GM23338 (cell line): ENCODE measurements at regions not wholly inside any gene's neighbourhood (a gene's known extent, or its start where the extent isn't known, plus 50 kb on each side); places are given as distances from the start of the nearest gene placed in this dataset.

Source experiments
- ATAC-seq: fragments of 200-7000 bp; cut with Tn5 transposase; 3 replicates; pipeline ENCODE4 v1.9.1; 2020
- DNase-seq: peaks from one replicate; pipeline ENCODE4 v3.0.0-alpha.2; 2015; ENCODE audit warnings: low spot score
- H2AFZ ChIP-seq: fragments of 200-600 bp; sonication (generic); 2 replicates; pipeline ENCODE4 v1.8.0; 2016; ENCODE audit warnings: antibody characterized with exemption, mild to moderate bottlenecking, moderate library complexity
- H3F3A ChIP-seq: fragments of 200-600 bp; sonication (generic); replicated peaks from 2 replicates; pipeline ENCODE4 v1.8.0; 2017; ENCODE audit warnings: antibody characterized with exemption, mixed run types, low read depth
- H3K27ac ChIP-seq: fragments of 200-600 bp; sonication (generic); 2 replicates; pipeline ENCODE4 v1.6.1; 2016; ENCODE audit warnings: low read depth
- H3K27me3 ChIP-seq: fragments of 200-600 bp; sonication (generic); 2 replicates; pipeline ENCODE4 v1.8.0; 2016; ENCODE audit warnings: mild to moderate bottlenecking, mixed run types, moderate library complexity; ENCODE audit not compliant: insufficient read depth
- H3K36me3 ChIP-seq: fragments of 200-600 bp; sonication (generic); 2 replicates; pipeline ENCODE4 v1.8.0; 2016; ENCODE audit warnings: mild to moderate bottlenecking; ENCODE audit not compliant: insufficient read depth
- H3K4me1 ChIP-seq: fragments of 200-600 bp; sonication (generic); 2 replicates; pipeline ENCODE4 v1.8.0; 2016; ENCODE audit warnings: mild to moderate bottlenecking, moderate library complexity; ENCODE audit not compliant: insufficient read depth
- H3K4me2 ChIP-seq: fragments of 200-600 bp; sonication (generic); 2 replicates; pipeline ENCODE4 v1.7.1; 2017; ENCODE audit warnings: mixed run types
- H3K4me3 ChIP-seq: fragments of 200-600 bp; sonication (generic); 2 replicates; pipeline ENCODE4 v1.6.1; 2016; ENCODE audit warnings: mixed run types
- H3K79me2 ChIP-seq: fragments of 200-600 bp; sonication (generic); replicated peaks from 2 replicates; pipeline ENCODE4 v1.8.0; 2017; ENCODE audit warnings: mild to moderate bottlenecking; ENCODE audit not compliant: insufficient read depth
- H3K9me2 ChIP-seq: fragments of 200-600 bp; sonication (generic); 2 replicates; pipeline ENCODE4 v1.8.0; 2017; ENCODE audit not compliant: insufficient read depth
- H4K20me1 ChIP-seq: fragments of 200-600 bp; sonication (generic); replicated peaks from 2 replicates; pipeline ENCODE4 v1.8.0; 2017; ENCODE audit warnings: mild to moderate bottlenecking; ENCODE audit not compliant: insufficient read depth
- H3K27ac Mint-ChIP-seq: 2 replicates; pipeline ENCODE4 v1.8.0; 2020; ENCODE audit warnings: inconsistent platforms, mild to moderate bottlenecking, moderate library complexity, mixed read lengths
- H3K27me3 Mint-ChIP-seq: 3 replicates; pipeline ENCODE4 v1.8.0; 2022; ENCODE audit warnings: low read depth, mild to moderate bottlenecking, moderate library complexity, mixed read lengths, inconsistent platforms; ENCODE audit not compliant: insufficient read depth, poor library complexity
- H3K36me3 Mint-ChIP-seq: 3 replicates; pipeline ENCODE4 v1.8.0; 2021; ENCODE audit warnings: low read depth, mild to moderate bottlenecking, inconsistent platforms, moderate library complexity, mixed read lengths
- H3K4me1 Mint-ChIP-seq: 3 replicates; pipeline ENCODE4 v1.8.0; 2020; ENCODE audit warnings: mild to moderate bottlenecking, inconsistent platforms, mixed read lengths
- H3K4me3 Mint-ChIP-seq: 3 replicates; pipeline ENCODE4 v1.8.0; 2021; ENCODE audit warnings: moderate library complexity, mild to moderate bottlenecking, inconsistent platforms, mixed read lengths
- H3K9me3 Mint-ChIP-seq: 3 replicates; pipeline ENCODE4 v1.8.0; 2020; ENCODE audit warnings: moderate library complexity, mild to moderate bottlenecking, inconsistent platforms, mixed read lengths
- CREB1 ChIP-seq: fragments of 250-450 bp; sonication (Bioruptor Pico); IDR thresholded peaks from 2 replicates; pipeline ENCODE4 v1.5.0; 2020; ENCODE audit warnings: low read depth, mild to moderate bottlenecking, moderate library complexity
- CTCF ChIP-seq, 2 experiments: fragments of 200-600 bp in 1 of 2; sonication (generic) in 1 of 2; conservative IDR thresholded peaks; 2 replicates each; pipeline versions ENCODE4 v1.5.1 to v1.6.1; 2016 to 2017; ENCODE audit warnings: antibody characterized with exemption in 2 of 2, low read depth in 2 of 2, mild to moderate bottlenecking in 2 of 2, moderate library complexity in 1 of 2
- EZH2phosphoT487 ChIP-seq: fragments of 200-600 bp; sonication (generic); IDR thresholded peaks from one replicate; pipeline ENCODE4 v1.8.1; 2018; ENCODE audit warnings: antibody characterized with exemption; ENCODE audit not compliant: unreplicated experiment
- JUNB ChIP-seq: IDR thresholded peaks from one replicate; pipeline ENCODE4 v1.6.1; 2016; ENCODE audit warnings: antibody characterized with exemption; ENCODE audit not compliant: unreplicated experiment
- NANOG ChIP-seq: IDR thresholded peaks from 2 replicates; pipeline ENCODE4 v1.6.1; 2016; ENCODE audit warnings: antibody characterized with exemption, borderline replicate concordance
- STAT1 ChIP-seq: IDR thresholded peaks from one replicate; pipeline ENCODE4 v1.6.1; 2016; ENCODE audit warnings: antibody characterized with exemption; ENCODE audit not compliant: unreplicated experiment
- ZNF331 ChIP-seq: fragments of 250-450 bp; sonication (Bioruptor Pico); IDR thresholded peaks from 2 replicates; pipeline ENCODE4 v1.5.0; 2020; ENCODE audit warnings: low read depth, mild to moderate bottlenecking, moderate library complexity
- ZNF462 ChIP-seq: fragments of 250-450 bp; sonication (Bioruptor Pico); IDR thresholded peaks from 2 replicates; pipeline ENCODE4 v1.5.0; 2020; ENCODE audit warnings: mild to moderate bottlenecking, moderate library complexity
- TF ChIP-seq, protein P1 (sequence below): IDR thresholded peaks from 2 replicates; pipeline ENCODE4 v1.6.1; 2016; ENCODE audit warnings: antibody characterized with exemption

DNA sequence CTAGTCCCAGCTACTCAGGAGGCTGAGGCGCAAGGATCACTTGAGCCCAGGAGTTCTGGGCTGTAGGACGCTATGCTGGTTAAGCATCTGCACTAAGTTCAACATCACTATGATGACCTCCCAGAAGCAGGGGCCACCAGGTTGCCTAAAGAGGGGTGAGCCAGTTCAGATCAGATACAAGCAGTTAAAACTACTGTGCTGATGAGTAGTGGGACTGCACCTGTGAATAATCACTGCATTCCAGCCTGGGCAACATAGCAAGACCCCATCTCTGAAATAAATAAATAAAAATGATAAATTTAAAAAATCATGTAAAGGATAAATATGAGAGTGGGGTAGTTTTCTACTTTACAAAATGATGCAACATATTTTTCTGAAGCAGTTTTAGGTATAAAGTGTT lies 106.5 kb downstream of the TMEM170B start (continued):
- TF ChIP-seq EZH2phosphoT487 (no peak), JUNB (no peak), STAT1 (no peak), ZNF462 (CRISPR knock-in tag) (no peak)

- Mint-ChIP-seq H3K4me1 (peaks cover 15% of the 10 kb centered on the region), H3K27ac (no peak overlapping the region), H3K27me3 (peaks cover 9% of the 10 kb centered on the region), H3K36me3 (peaks cover 43% of the 10 kb centered on the region), H3K4me3 (no peak overlapping the region), H3K9me3 (peaks cover 40% of the 10 kb centered on the region)
- peaks cover 8% of the 10 kb centered on the region for H3K4me1 ChIP-seq
- H4K20me1 ChIP-seq = no peaks in the 10 kb centered on the region
- H3K36me3 ChIP-seq = peaks cover 7% of the 10 kb centered on the region; the same call in 1 of the 2 replicates
- ATAC-seq (no peak), DNase-seq (no peak)
- no peak overlapping the region for H3K4me3 ChIP-seq
- H3K9me2 ChIP-seq = peaks cover 16% of the 10 kb centered on the region; the same call in 1 of the 2 replicates
- no peak overlapping the region for H3K27ac ChIP-seq
- no peak overlapping the region for H3K4me2 ChIP-seq
- H3F3A ChIP-seq = no peaks in the 10 kb centered on the region
- peak overlapping the region; percentile 38; the same call in 1 of the 2 replicates for H2AFZ ChIP-seq
- no peaks in the 10 kb centered on the region for H3K27me3 ChIP-seq
- no peaks in the 10 kb centered on the region for H3K79me2 ChIP-seq
- TF ChIP-seq EZH2phosphoT487 (no peak), NANOG (no peak), ZNF331 (CRISPR knock-in tag) (no peak), CREB1 (CRISPR knock-in tag) (no peak), STAT1 (no peak), CTCF (conservative IDR thresholded peaks at IDR 0.05; ENCODE audit: low read depth in 2 of 2) (no peak)
- TF ChIP-seq, protein P1, sequence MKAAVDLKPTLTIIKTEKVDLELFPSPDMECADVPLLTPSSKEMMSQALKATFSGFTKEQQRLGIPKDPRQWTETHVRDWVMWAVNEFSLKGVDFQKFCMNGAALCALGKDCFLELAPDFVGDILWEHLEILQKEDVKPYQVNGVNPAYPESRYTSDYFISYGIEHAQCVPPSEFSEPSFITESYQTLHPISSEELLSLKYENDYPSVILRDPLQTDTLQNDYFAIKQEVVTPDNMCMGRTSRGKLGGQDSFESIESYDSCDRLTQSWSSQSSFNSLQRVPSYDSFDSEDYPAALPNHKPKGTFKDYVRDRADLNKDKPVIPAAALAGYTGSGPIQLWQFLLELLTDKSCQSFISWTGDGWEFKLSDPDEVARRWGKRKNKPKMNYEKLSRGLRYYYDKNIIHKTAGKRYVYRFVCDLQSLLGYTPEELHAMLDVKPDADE = no peak
Measured at GRCh38 chr6:11644601-11645000, 107.1 kb downstream of the TMEM170B start.
